GM21723 (cell line): ENCODE measurements at regions not wholly inside any gene's neighbourhood (a gene's known extent, or its start where the extent isn't known, plus 50 kb on each side); places are given as distances from the start of the nearest gene placed in this dataset.
"Not testable (repeated sequence)": the region's sequence is repeated elsewhere in the genome, so short reads cannot be mapped to it uniquely, and the experiment has no call there.

Experiments used
- ATAC-seq: cut with Tn5 transposase; IDR thresholded peaks from one replicate; pipeline ENCODE4 v1.9.1; 2021; ENCODE audit warnings: mild to moderate bottlenecking, moderate library complexity; ENCODE audit not compliant: unreplicated experiment

DNA sequence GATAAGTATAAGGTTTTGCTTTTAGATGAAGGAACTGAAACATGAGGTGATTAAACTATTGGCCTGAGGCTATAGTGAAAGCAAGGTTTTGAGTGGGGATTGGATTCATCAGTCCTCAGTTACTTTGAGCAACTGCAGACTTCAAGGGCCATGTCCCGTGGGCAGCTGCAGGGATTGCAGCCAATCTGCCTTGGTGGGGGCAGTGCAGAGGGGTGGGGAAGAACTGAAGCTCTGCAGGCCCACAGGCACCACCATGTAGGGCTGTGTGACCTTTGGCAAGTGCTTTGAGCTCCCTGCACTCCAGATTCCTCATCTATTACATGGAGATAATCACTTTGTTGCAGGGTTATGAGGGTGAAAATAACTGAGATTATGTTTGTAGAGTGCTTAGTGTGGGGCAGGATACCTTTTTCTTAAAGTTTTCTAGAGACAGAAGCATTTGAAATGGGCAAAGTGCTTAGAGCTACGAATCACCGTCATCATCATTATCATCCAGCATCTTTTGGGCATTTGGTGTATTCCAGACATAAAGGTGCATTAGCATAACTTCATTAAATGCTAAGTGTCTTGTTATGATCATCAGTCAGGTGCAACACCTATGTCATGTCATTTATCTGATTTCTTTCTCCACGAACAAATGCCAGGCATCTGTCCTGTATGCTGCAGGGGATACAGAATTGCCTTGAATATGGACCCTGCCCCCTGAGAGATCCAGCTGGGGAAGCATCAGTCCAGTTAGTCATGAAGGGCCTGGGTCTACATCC is 72.1 kb upstream of the TENM4 start:
- ATAC-seq, result no peak

DNA sequence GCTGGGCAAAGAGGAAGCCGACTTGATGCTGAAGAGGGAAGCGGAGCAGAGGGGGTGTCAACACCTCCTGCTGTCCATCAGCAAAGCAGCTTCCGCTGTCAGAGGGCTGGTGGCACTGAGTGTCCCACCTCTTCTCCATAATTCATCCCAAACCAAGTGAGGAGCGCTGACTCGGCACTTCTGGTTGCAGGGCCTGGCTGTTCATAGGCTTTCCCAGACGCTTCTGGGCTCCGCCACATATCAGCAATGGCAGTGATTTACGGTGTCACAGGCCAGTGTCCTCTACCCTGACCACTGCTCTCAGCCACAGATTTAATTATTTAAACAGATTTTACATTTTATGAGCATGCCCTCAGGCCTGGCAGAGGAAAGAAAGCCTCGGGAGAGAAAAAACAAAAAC is 70.1 kb upstream of the TENM4 start:
- no peak for ATAC-seq

DNA sequence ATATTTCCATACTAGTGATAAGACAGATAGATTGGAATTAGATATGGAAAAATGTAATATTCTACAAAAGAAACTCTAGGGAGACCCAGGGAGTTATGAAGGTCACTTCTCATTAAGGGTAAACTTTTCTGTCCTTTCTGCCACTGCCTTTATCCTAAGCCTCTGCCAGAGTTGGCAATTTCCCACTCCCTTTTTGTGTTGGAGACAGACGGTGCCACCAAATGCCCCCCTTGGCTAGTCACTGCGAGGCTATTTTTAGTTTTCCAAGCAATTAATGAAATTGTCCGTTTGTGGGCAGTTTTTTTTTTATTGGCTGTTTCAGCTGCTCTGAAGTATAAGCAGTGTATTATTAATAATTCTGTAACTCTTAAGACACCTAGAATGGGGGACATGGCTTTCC is 67.6 kb upstream of the TENM4 start:
- no peak for ATAC-seq

DNA sequence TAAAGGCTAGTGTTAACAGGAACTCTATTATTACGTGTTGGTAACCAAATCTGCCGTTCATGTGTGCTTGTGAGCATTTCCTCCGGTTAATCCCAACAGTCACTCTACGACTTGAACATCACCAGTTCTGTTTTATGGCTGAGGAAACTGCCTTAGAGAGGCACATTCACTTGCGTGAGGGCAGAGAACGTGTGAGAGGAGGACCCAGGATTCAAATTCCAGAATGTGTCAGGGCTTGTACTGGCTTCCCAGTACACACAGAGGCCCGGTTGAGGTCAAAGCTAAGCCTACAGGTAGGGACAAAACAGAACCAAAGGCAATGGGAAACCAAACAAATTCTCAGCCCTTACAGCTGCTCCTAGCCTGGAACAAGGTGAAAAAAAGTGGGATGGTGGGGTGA is 66.9 kb upstream of the TENM4 start:
- ATAC-seq, result no peak

DNA sequence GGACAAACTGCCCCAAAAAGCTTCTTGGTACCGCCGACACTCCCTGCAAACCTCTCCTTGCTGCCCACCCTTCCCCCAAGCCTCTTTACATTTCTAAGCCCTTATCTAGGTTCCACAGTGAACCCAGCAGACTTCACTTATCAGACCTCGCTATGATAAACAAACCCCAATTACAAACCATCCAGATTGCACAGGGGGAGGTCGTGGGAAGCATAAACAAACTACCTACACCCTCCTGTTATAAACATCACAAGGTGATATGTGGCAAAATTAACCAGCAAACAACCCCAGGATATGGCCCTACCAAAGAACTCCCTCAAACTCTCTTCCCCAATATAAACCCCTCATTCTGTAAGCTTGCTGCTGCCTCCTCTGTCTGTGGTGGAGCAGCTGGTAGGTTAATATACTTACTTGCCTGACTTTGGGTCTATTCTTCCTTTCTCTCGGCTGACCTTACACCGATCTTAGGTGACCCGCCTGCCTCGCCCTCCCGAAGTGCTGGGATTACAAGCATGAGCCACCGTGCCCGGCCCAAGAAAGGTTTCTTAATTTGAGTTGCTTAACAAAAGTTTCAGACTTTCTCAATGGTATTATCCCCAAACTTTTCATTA is 66.0 kb upstream of the TENM4 start:
- no peak for ATAC-seq

DNA sequence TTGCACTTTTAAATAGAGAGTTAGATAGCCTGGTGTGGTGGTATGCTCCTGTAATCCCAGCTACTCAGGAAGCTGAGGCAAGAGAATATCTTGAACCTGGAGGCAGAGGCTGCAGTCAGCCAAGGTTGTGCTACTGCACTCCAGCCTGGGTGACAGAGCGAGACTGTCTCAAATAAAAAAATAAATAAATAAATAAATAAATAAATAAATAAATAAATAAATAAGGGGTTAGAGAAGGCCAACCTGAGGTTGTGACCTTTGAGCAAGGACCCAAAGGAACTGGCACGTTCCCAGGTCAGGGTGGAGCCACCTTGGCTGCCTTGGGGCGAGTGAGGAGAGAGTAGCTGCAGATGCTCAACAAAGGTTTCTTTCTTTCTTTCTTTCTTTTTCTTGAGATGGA is 65.3 kb upstream of the TENM4 start:
- ATAC-seq, result no peak

DNA sequence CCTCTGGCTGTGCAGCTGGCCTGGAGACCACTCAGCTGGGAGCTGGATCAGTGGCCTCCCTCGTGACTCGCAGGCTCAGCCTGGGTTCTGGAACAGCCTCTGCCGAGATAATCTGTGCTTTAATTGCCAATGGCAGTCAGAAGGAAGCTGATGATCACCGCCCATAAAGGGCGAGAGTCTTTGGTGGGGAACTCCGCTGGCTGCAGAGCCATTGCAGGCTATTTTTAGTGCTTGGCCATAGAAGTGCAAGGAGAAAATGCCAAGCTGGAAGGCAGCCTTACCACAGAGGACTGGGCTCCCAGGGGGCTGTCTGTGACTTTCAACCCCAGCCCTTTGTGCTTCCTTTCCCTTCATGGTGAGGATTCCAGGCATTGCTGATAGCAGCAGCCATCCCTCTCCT is 62.2 kb upstream of the TENM4 start:
- ATAC-seq, result no peak

DNA sequence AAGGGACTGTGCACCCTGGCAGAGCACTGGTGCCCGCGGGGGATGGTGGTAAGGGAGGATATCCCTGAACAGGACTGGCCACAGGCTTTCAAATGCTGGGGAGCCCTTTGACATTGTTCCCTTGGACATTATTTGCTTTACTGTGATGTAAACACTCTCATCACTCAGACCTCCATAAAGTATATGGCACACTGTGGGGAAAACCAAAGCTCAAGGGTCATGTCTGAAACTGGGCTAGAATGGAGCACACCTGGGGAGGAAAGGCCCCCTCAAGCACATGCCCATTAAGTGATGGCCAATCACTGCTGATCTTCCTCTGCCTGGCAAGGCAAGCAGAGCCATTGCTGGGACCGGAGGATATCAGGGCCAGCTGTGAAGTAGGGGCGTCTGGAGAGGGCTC is 60.9 kb upstream of the TENM4 start:
- no peak for ATAC-seq

DNA sequence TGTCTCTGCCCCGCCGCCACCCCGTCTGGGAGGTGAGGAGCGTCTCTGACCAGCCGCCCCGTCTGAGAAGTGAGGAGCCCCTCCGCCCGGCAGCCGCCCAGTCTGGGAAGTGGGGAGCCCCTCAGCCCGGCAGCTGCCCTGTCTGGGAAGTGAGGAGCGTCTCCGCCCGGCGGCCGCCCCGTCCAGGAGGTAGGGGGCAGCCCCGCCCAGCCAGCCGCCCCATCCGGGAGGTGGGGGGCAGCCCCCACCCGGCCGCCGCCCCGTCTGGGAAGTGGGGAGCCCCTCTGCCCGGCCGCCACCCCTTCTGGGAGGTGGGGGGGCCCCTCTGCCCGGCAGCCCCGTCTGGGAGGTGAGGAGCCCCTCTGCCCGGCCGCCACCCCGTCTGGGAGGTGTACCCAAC is 59.1 kb upstream of the TENM4 start:
- not testable (repeated sequence) for ATAC-seq

DNA sequence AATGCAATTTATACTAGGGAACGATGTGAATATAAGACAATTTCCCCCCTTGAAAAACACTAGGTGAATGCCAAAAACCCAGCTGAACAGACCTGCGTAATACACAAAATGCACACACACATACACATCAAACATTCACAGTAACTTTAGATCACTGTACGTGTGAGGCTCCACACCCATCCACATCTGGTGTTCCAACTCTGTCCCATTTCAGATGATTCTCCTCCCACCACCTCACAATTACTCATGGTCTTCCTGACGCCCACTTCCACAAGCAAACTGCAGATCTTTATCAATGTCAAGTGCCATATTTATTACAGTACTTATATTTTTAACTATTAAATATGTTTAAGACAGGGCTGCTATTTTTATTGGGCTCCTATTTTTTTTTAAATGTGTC is 57.8 kb upstream of the TENM4 start:
- ATAC-seq, result no peak

DNA sequence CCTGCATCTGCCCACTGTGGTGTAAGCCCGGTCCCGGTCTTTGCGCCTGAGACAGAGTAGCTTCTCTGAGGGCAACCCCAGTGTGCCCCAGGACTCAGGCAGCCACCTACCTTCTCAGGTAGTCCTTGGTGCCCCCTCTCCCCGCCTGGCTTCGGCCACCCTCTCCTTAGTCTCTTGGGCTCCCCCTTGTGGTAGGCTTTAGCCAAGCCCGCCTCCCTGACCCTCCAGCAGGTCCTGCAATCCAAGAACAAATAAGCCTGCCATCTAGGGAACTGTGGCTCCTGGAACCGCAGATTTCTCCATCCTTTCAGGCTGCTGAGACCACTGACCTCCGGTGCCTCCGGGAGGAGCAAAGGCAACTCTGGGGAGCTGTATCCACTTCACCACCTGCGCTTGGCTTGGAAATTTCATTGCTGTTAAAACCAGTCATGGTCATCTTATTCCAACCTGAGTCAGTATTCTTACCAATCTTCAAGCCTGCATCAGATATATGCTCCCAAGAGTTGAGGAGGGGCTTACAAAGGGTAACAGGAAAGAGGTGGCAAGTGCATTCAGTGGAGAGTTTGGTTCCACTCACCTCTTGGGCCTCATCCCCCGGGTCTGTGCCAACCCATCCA is 52.8 kb upstream of the TENM4 start:
- ATAC-seq, result peak; percentile 73

DNA sequence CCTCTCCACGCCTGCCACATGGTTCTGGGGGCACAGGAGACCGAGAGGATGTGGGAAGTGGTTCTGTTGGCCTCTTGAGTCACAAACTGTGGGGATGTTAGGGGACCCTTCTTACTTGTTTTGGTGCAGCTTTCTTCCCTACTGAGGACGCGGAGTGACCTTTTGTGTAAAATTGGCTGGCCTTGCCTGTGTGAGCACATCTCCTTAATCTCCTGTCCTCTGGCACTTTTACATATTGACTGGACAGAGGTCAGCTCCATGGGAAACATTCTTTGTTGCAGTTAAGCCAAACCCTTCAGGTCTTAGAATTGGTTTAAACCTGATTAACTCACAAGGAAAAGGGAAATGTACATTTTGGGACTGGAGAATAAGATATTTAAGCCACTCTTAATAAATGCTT is 51.2 kb upstream of the TENM4 start:
- no peak for ATAC-seq
